Endodermal cell (in vitro differentiated cells): ENCODE measurements at regions not wholly inside any gene's neighbourhood (a gene's known extent, or its start where the extent isn't known, plus 50 kb on each side); places are given as distances from the start of the nearest gene placed in this dataset.

ENCODE experiments used
- DNase-seq: peaks from one replicate; pipeline ENCODE4 v3.0.0-alpha.2; 2017
- H3K27ac ChIP-seq: 2 replicates; pipeline ENCODE4 v1.5.1; 2013; ENCODE audit warnings: mild to moderate bottlenecking, low read depth, low read length, moderate library complexity
- H3K27me3 ChIP-seq: 2 replicates; pipeline ENCODE4 v1.6.1; 2013; ENCODE audit warnings: mild to moderate bottlenecking, low read length, moderate library complexity; ENCODE audit not compliant: insufficient read depth, control insufficient read depth, poor library complexity, severe bottlenecking
- H3K36me3 ChIP-seq: 2 replicates; pipeline ENCODE4 v1.7.0; 2013; ENCODE audit warnings: mild to moderate bottlenecking, low read length, moderate library complexity; ENCODE audit not compliant: control insufficient read depth, insufficient read depth
- H3K4me1 ChIP-seq: one replicate; pipeline ENCODE4 v1.7.0; 2013; ENCODE audit warnings: low read length; ENCODE audit not compliant: control insufficient read depth, insufficient read depth
- H3K4me3 ChIP-seq: 2 replicates; pipeline ENCODE4 v1.5.1; 2013; ENCODE audit warnings: mild to moderate bottlenecking, low read length, moderate library complexity
- H3K9ac ChIP-seq: 2 replicates; pipeline ENCODE4 v1.6.1; 2013; ENCODE audit warnings: mild to moderate bottlenecking, low read length, moderate library complexity; ENCODE audit not compliant: poor library complexity, severe bottlenecking; ENCODE audit errors: extremely low read depth
- H3K9me3 ChIP-seq: 2 replicates; pipeline ENCODE4 v1.6.1; 2013; ENCODE audit warnings: mild to moderate bottlenecking, low read length, moderate library complexity; ENCODE audit not compliant: control insufficient read depth
- H3K27ac Mint-ChIP-seq: 2 replicates; pipeline ENCODE4 v1.8.0; 2020; ENCODE audit warnings: mixed read lengths
- H3K27me3 Mint-ChIP-seq: 2 replicates; pipeline ENCODE4 v1.8.0; 2021; ENCODE audit warnings: mild to moderate bottlenecking, mixed read lengths; ENCODE audit not compliant: insufficient read depth
- H3K36me3 Mint-ChIP-seq: 2 replicates; pipeline ENCODE4 v1.8.0; 2020; ENCODE audit warnings: low read depth, mixed read lengths
- H3K4me1 Mint-ChIP-seq: 2 replicates; pipeline ENCODE4 v1.8.0; 2020; ENCODE audit warnings: mixed read lengths
- H3K4me3 Mint-ChIP-seq: 2 replicates; pipeline ENCODE4 v1.8.0; 2020; ENCODE audit warnings: mild to moderate bottlenecking, moderate library complexity, mixed read lengths
- H3K9me3 Mint-ChIP-seq: 2 replicates; pipeline ENCODE4 v1.8.0; 2020; ENCODE audit warnings: mild to moderate bottlenecking, mixed read lengths
- WGBS, 2 experiments: methylation state at CpG; one replicate each; pipeline versions ENCODE4 v1.1.5 to v1.1.7; 2013; ENCODE audit warnings: missing lambda C conversion rate in 2 of 2, mixed read lengths in 1 of 2; ENCODE audit not compliant: insufficient coverage in 1 of 2, insufficient read length in 1 of 2; 5-methylcytosine and 5-hydroxymethylcytosine counted together
- TF ChIP-seq, protein P1 (sequence below): fragments of 200-600 bp; sonication (generic); conservative IDR thresholded peaks from 2 replicates; pipeline ENCODE4 v1.5.0; 2021; ENCODE audit warnings: antibody characterized with exemption, mild to moderate bottlenecking

GRCh38 chr6:148678682-148679081 is 68.1 kb upstream of the UST start:
- no peaks in the 10 kb centered on the region for H3K4me1 Mint-ChIP-seq
- no peaks in the 10 kb centered on the region for H3K36me3 Mint-ChIP-seq
- DNase-seq, result no peak
- Histone ChIP-seq H3K9me3 (peaks cover 4% of the 10 kb centered on the region), H3K27ac (no peak overlapping the region), H3K9ac (no peak overlapping the region), H3K27me3 (no peaks in the 10 kb centered on the region), H3K4me1 (no peaks in the 10 kb centered on the region), H3K36me3 (no peaks in the 10 kb centered on the region), H3K4me3 (no peak overlapping the region)
- WGBS, 2 experiments, result 86 to 92% methylated on average over 3 to 4 of the region's 4 CpGs
- no peak overlapping the region for H3K4me3 Mint-ChIP-seq
- H3K27me3 Mint-ChIP-seq, result no peaks in the 10 kb centered on the region
- H3K9me3 Mint-ChIP-seq, result peaks cover 5% of the 10 kb centered on the region
- no peak overlapping the region for H3K27ac Mint-ChIP-seq
- TF ChIP-seq, protein P1, sequence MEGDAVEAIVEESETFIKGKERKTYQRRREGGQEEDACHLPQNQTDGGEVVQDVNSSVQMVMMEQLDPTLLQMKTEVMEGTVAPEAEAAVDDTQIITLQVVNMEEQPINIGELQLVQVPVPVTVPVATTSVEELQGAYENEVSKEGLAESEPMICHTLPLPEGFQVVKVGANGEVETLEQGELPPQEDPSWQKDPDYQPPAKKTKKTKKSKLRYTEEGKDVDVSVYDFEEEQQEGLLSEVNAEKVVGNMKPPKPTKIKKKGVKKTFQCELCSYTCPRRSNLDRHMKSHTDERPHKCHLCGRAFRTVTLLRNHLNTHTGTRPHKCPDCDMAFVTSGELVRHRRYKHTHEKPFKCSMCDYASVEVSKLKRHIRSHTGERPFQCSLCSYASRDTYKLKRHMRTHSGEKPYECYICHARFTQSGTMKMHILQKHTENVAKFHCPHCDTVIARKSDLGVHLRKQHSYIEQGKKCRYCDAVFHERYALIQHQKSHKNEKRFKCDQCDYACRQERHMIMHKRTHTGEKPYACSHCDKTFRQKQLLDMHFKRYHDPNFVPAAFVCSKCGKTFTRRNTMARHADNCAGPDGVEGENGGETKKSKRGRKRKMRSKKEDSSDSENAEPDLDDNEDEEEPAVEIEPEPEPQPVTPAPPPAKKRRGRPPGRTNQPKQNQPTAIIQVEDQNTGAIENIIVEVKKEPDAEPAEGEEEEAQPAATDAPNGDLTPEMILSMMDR, result no peak

DNA sequence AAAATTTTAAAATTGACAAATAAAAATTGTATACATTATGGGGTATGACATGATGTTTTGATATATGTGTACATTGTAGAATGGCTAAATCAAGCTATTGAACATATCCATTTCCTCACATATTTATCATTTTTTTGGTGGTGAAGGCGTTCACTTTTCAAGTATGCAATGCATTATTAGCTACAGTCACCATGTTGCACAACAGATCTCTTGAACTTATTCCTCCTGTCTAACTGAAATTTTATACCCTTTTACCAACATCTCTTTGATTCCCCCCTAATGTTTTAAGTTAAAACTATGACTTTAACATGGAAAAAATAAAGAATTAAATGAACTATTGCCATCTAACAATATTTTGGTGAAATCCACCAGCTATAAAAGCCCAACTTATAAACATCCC is 65.2 kb upstream of the UST start:
- H3K9me3 ChIP-seq, result no peaks in the 10 kb centered on the region
- H3K4me1 Mint-ChIP-seq, result no peaks in the 10 kb centered on the region
- TF ChIP-seq, protein P1, result no peak
- H3K27ac Mint-ChIP-seq, result no peak overlapping the region
- no peaks in the 10 kb centered on the region for H3K4me1 ChIP-seq
- H3K27ac ChIP-seq, result no peak overlapping the region
- H3K4me3 ChIP-seq, result no peak overlapping the region
- no peak for DNase-seq
- H3K27me3 Mint-ChIP-seq, result no peaks in the 10 kb centered on the region
- no peak overlapping the region for H3K9ac ChIP-seq
- H3K27me3 ChIP-seq, result no peaks in the 10 kb centered on the region
- WGBS, 2 experiments, result 97% methylated on average over 1 of the region's 1 CpG; no CpG with 5 or more reads in 1 of the 2 experiments
- H3K9me3 Mint-ChIP-seq, result peaks cover 5% of the 10 kb centered on the region
- H3K36me3 Mint-ChIP-seq, result no peaks in the 10 kb centered on the region
- H3K4me3 Mint-ChIP-seq, result no peak overlapping the region
- no peaks in the 10 kb centered on the region for H3K36me3 ChIP-seq

DNA sequence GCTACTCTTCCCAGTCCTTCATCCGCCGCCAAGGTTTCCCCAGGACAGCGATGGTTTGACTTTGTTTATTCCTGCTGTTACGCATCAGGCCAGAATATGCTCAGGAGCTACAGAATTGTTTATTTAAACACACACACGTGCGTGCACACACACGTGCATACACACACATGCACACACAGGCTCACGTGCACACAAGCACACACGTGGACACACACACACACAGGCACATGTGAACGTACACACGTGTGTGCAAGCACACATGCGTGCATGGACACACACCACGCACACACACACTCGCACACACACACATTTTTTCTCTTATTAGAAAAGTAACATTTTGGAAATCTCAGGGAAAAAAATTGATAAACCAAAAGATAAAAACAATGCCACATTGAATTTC is 64.6 kb upstream of the UST start:
- no peaks in the 10 kb centered on the region for H3K36me3 ChIP-seq
- no peaks in the 10 kb centered on the region for H3K36me3 Mint-ChIP-seq
- H3K4me1 ChIP-seq, result no peaks in the 10 kb centered on the region
- H3K27me3 ChIP-seq, result no peaks in the 10 kb centered on the region
- H3K4me1 Mint-ChIP-seq, result no peaks in the 10 kb centered on the region
- no peak for DNase-seq
- TF ChIP-seq, protein P1, result no peak
- H3K9me3 ChIP-seq, result no peaks in the 10 kb centered on the region
- no peak overlapping the region for H3K4me3 Mint-ChIP-seq
- no peak overlapping the region for H3K27ac Mint-ChIP-seq
- peaks cover 5% of the 10 kb centered on the region for H3K9me3 Mint-ChIP-seq
- H3K27ac ChIP-seq, result no peak overlapping the region
- no peak overlapping the region for H3K4me3 ChIP-seq
- H3K9ac ChIP-seq, result no peak overlapping the region
- 89 to 90% methylated on average over 11 to 14 of the region's 14 CpGs for WGBS, 2 experiments
- no peaks in the 10 kb centered on the region for H3K27me3 Mint-ChIP-seq
